K562 (cell line): ENCODE measurements at regions not wholly inside any gene's neighbourhood (a gene's known extent, or its start where the extent isn't known, plus 50 kb on each side); places are given as distances from the start of the nearest gene placed in this dataset.

Source experiments
- ATAC-seq: fragments of 200-7000 bp; cut with Tn5 transposase; 3 replicates; pipeline ENCODE4 v1.9.1; 2020; ENCODE audit warnings: moderate library complexity
- BruUV-seq: library from RNA; stranded (reverse); fragments of 400-500 nt; replicated peaks from 2 replicates; lab custom pipeline; 2021; lab: Mats Ljungman, UMichigan
- CTCF ChIA-PET: fragments of 300-600 bp; formaldehyde crosslinking; extraction: SDS; loops from one replicate; lab custom pipeline; 2021; ENCODE audit warnings: low intra/inter-chr PET ratio; lab: Yijun Ruan, JAX
- POLR2A ChIA-PET: fragments of 300-600, 350-650 bp; sonication (Branson Sonifier 250); formaldehyde crosslinking; extraction: SDS; loops from one replicate; lab custom pipeline; 2021; ENCODE audit warnings: antibody characterized with exemption, inconsistent platforms; lab: Yijun Ruan, JAX
- DNase-seq, 4 experiments: peaks; one replicate each; pipeline versions ENCODE4 v3.0.0 to v3.0.0-alpha.2; 2011 to 2018; ENCODE audit warnings: low spot score in 3 of 4, mixed read lengths in 3 of 4; ENCODE audit errors: extremely low read depth in 1 of 4
- FAIRE-seq: peaks from 2 replicates; lab custom pipeline; 2011; peaks lifted over from hg19 to GRCh38; lab: Jason Lieb, UNC
- H2AFZ ChIP-seq: 2 replicates; pipeline ENCODE4 v1.6.0; 2011; ENCODE audit warnings: low read depth, low read length, control low read depth, inconsistent platforms
- H3K27ac ChIP-seq: fragments of 200-600 bp; 3 replicates; pipeline ENCODE4 v1.8.0; 2011; ENCODE audit warnings: low read depth, mild to moderate bottlenecking, control low read depth, inconsistent platforms, low read length, moderate library complexity, mixed read lengths; ENCODE audit errors: extremely low read depth
- H3K27me3 ChIP-seq, 2 experiments: fragments of 300-600 bp in 1 of 2; 2 replicates in 1 of 2; 3 replicates in 1 of 2; pipeline versions ENCODE4 v1.6.0 to v1.8.0; 2011; ENCODE audit warnings: inconsistent platforms in 2 of 2, low read length in 2 of 2, mild to moderate bottlenecking in 1 of 2, mixed read lengths in 1 of 2, moderate library complexity in 1 of 2; ENCODE audit not compliant: control insufficient read depth in 2 of 2, insufficient read depth in 2 of 2
- H3K36me3 ChIP-seq: fragments of 300-600 bp; 3 replicates; pipeline ENCODE4 v1.8.0; 2011; ENCODE audit warnings: mild to moderate bottlenecking, low read length, inconsistent platforms; ENCODE audit not compliant: control insufficient read depth, insufficient read depth
- H3K4me1 ChIP-seq, 2 experiments: fragments of 200-600 bp in 1 of 2; replicated peaks in 1 of 2; 2 replicates in 1 of 2; 3 replicates in 1 of 2; pipeline versions ENCODE4 v1.5.1 to v1.8.0; 2011; ENCODE audit warnings: inconsistent platforms in 2 of 2, low read length in 2 of 2, mild to moderate bottlenecking in 1 of 2, mixed read lengths in 1 of 2, moderate library complexity in 1 of 2; ENCODE audit not compliant: control insufficient read depth in 2 of 2, insufficient read depth in 2 of 2
- H3K4me2 ChIP-seq: 2 replicates; pipeline ENCODE4 v1.6.1; 2011; ENCODE audit warnings: low read length, control low read depth, inconsistent platforms, mixed read lengths; ENCODE audit not compliant: insufficient read depth
- H3K4me3 ChIP-seq: fragments of 200-600 bp; sonication (generic), shearing (Covaris generic); 2 replicates; pipeline ENCODE4 v1.5.1; 2016; ENCODE audit warnings: control low read depth, inconsistent platforms
- H3K79me2 ChIP-seq: fragments of 200-600 bp; 3 replicates; pipeline ENCODE4 v1.8.0; 2011; ENCODE audit warnings: low read length, inconsistent platforms; ENCODE audit not compliant: control insufficient read depth, insufficient read depth
- H3K9ac ChIP-seq, 2 experiments: 2 replicates each; pipeline versions ENCODE4 v1.6.0 to v1.6.1; 2011; ENCODE audit warnings: low read depth in 2 of 2, low read length in 2 of 2, control low read depth in 1 of 2, inconsistent platforms in 1 of 2, mild to moderate bottlenecking in 1 of 2, mixed read lengths in 1 of 2; ENCODE audit not compliant: insufficient read depth in 1 of 2
- H3K9me1 ChIP-seq: one replicate; pipeline ENCODE4 v1.6.0; 2011; ENCODE audit warnings: inconsistent platforms, mild to moderate bottlenecking, low read length, moderate library complexity; ENCODE audit not compliant: control insufficient read depth, insufficient read depth
- H3K9me3 ChIP-seq: replicated peaks from 2 replicates; pipeline ENCODE4 v1.5.1; 2011; ENCODE audit warnings: low read depth, low read length, inconsistent platforms; ENCODE audit not compliant: control insufficient read depth, insufficient read depth
- H4K20me1 ChIP-seq: replicated peaks from 2 replicates; pipeline ENCODE4 v1.6.1; 2011; ENCODE audit warnings: low read length, inconsistent platforms, mixed read lengths; ENCODE audit not compliant: control insufficient read depth, insufficient read depth
- CBFA2T3 ChIP-seq: fragments of 450-650 bp; IDR thresholded peaks from 2 replicates; pipeline ENCODE4 v1.6.1; 2017
- CEBPG ChIP-seq, 3 experiments: fragments of 200-800 bp in 1 of 3; sonication (Bioruptor generic) in 1 of 3; sonication (generic) in 1 of 3; formaldehyde crosslinking in 1 of 3; IDR thresholded peaks in 2 of 3; conservative IDR thresholded peaks in 1 of 3; 2 replicates each; pipeline versions ENCODE4 v1.6.1 to v1.8.0; 2016 to 2022; ENCODE audit warnings: missing compliant biosample characterization in 2 of 3, missing genetic modification characterization in 2 of 3, mild to moderate bottlenecking in 1 of 3, missing genetic modification reagents in 1 of 3
- MTA2 ChIP-seq: fragments of 450-650 bp; IDR thresholded peaks from 2 replicates; pipeline ENCODE4 v1.6.1; 2016; ENCODE audit warnings: low read depth
- PHB2 ChIP-seq: fragments of 450-650 bp; IDR thresholded peaks from 2 replicates; pipeline ENCODE4 v1.6.1; 2017; ENCODE audit warnings: low read depth
- PHF21A ChIP-seq: fragments of 450-650 bp; IDR thresholded peaks from 2 replicates; pipeline ENCODE4 v1.6.1; 2017; ENCODE audit warnings: low read depth, borderline replicate concordance
- U2AF2 ChIP-seq: fragments of 200-400 bp; formaldehyde crosslinking; optimal IDR thresholded peaks from 2 replicates; pipeline ENCODE3; 2017; ENCODE audit warnings: low read depth, mild to moderate bottlenecking, low read length
- WGBS: fragments of 100-300 bp; shearing (Covaris generic); methylation state at CpG from one replicate; pipeline ENCODE4 v1.1.6; 2016; ENCODE audit warnings: low coverage, mixed read lengths; ENCODE audit not compliant: insufficient coverage; ENCODE audit errors: missing lambda C conversion rate; 5-methylcytosine and 5-hydroxymethylcytosine counted together
- in situ Hi-C: fragments of 300-500 bp; cut with MboI; formaldehyde crosslinking; loops from 4 replicates; pipeline ENCODE4 v1.15.0; 2018; ENCODE audit warnings: inconsistent platforms, mixed read lengths
- intact Hi-C: fragments of 100-400 bp; cut with micrococcal nuclease; formaldehyde crosslinking; loops from 2 replicates; pipeline ENCODE4 v1.14.2; 2022

DNA sequence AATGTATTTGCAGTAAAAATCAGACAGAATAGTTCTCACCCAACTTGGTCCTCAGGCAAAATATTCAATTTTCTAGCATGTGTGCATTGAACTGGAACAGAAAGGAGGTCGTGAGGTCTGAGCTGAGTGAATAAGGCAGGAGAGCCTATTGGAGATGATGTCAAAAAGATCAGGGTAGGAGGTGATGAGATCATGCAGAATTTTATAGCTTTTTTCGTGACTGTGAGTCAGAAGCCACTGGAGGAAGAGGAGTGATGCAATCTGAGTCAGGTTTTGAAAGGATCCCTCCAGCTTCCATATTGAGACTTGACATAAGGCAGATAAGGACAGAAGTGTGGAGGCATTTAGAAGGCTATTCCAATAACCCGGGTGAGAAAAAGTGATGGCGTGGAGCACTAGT, 299.5 kb upstream of the SOX11 start:
- H3K4me1 ChIP-seq, result no peaks in the 10 kb centered on the region
- ChIA-PET POLR2A (no interaction called here), CTCF (no interaction called here)
- DNase-seq (no peak), FAIRE-seq (no peak), ATAC-seq (no peak)
- no peaks in the 10 kb centered on the region for H3K9me3 ChIP-seq
- TF ChIP-seq CEBPG (CRISPR knock-in tag; IDR thresholded peaks at IDR 0.05) (no peak), CEBPG (tag; conservative IDR thresholded peaks at IDR 0.05 in 1 of 2, IDR thresholded peaks at IDR 0.05 in 1 of 2) (0 out of 4 replicates have a peak, but pooled peaks of 1 of the 2 experiments have one; percentile 26), PHF21A (no peak), U2AF2 (no peak)
- in situ Hi-C loops, result no loop called here
- H3K36me3 ChIP-seq, result no peaks in the 10 kb centered on the region
- H3K79me2 ChIP-seq, result no peaks in the 10 kb centered on the region
- no peak overlapping the region for H3K4me2 ChIP-seq
- intact Hi-C loops, result no loop called here
- no peaks in the 10 kb centered on the region for H3K9me1 ChIP-seq
- no TSS peak for BruUV-seq
- H3K9ac ChIP-seq, result no peak overlapping the region
- H3K27ac ChIP-seq, result no peak overlapping the region
- H4K20me1 ChIP-seq, result no peaks in the 10 kb centered on the region
- H3K4me3 ChIP-seq, result no peak overlapping the region
- H2AFZ ChIP-seq, result no peak overlapping the region
- H3K27me3 ChIP-seq, result no peaks in the 10 kb centered on the region
- WGBS, result 3% methylated on average over 4 of the region's 4 CpGs

DNA sequence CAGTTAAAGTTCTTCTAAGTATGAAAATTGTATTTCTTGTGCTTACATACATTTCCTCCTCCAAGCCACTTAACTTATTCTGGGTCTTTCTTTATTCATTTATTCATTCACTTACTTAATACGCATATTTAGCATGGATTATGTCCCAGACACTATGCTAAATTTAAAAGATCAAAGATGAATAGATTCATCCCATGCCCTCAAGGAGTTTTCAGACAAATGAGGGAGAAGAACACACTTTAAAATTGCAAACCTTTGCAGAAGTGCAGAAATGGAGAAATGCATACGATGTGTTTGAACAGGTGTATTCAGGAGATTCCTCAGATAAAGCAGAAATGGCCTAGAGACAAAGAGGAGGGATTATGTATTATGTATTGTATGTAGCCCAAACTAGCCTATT, 298.7 kb upstream of the SOX11 start:
- in situ Hi-C loops, result no loop called here
- H3K9ac ChIP-seq, result no peak overlapping the region
- no peak overlapping the region for H3K27ac ChIP-seq
- no peak overlapping the region for H3K4me3 ChIP-seq
- TF ChIP-seq CBFA2T3 (no peak), PHB2 (no peak), MTA2 (no peak)
- TF ChIP-seq, all 486 proteins: peak for 0
- no TSS peak for BruUV-seq
- no peaks in the 10 kb centered on the region for H3K79me2 ChIP-seq
- intact Hi-C loops, result no loop called here
- FAIRE-seq (no peak), ATAC-seq (no peak), DNase-seq (no peak)
- no peaks in the 10 kb centered on the region for H3K36me3 ChIP-seq
- no peaks in the 10 kb centered on the region for H3K27me3 ChIP-seq
- H3K9me1 ChIP-seq, result no peaks in the 10 kb centered on the region
- CTCF ChIA-PET, result no interaction called here
- H3K4me1 ChIP-seq, result no peaks in the 10 kb centered on the region
- H3K4me2 ChIP-seq, result no peak overlapping the region
- POLR2A ChIA-PET, result no interaction called here
- no peak overlapping the region for H2AFZ ChIP-seq
- WGBS, result 0% methylated on average over 2 of the region's 2 CpGs
- no peaks in the 10 kb centered on the region for H3K9me3 ChIP-seq
- no peaks in the 10 kb centered on the region for H4K20me1 ChIP-seq
